Natural killer cell (primary cell): ENCODE measurements at regions not wholly inside any gene's neighbourhood (a gene's known extent, or its start where the extent isn't known, plus 50 kb on each side); places are given as distances from the start of the nearest gene placed in this dataset.

ENCODE experiments used
- ATAC-seq, 3 donors: fragments of 150-1000 bp in 2 of 3; fragments of 200-7000 bp in 1 of 3; cut with Tn5 transposase; 1 replicate in 1 of 3; 2 replicates in 2 of 3; pipeline ENCODE4 v1.10.0; 2021; ENCODE audit warnings: mild to moderate bottlenecking in 2 of 3, moderate library complexity in 2 of 3
- DNase-seq, 2 donors: peaks; one replicate each; pipeline versions ENCODE4 v3.0.0 to v3.0.0-alpha.2; 2013 to 2021; ENCODE audit warnings: mixed read lengths in 1 of 2
- H3K27ac ChIP-seq: one replicate; pipeline ENCODE4 v1.5.1; 2013; ENCODE audit warnings: mild to moderate bottlenecking, low read length
- H3K27me3 ChIP-seq: one replicate; pipeline ENCODE4 v1.6.1; 2013; ENCODE audit warnings: low read length; ENCODE audit not compliant: control insufficient read depth, insufficient read depth
- H3K36me3 ChIP-seq: one replicate; pipeline ENCODE4 v1.6.1; 2013; ENCODE audit warnings: low read length; ENCODE audit not compliant: control insufficient read depth, insufficient read depth
- H3K4me1 ChIP-seq: one replicate; pipeline ENCODE4 v1.6.1; 2013; ENCODE audit warnings: low read length; ENCODE audit not compliant: control insufficient read depth, insufficient read depth
- H3K4me3 ChIP-seq: one replicate; pipeline ENCODE4 v1.5.1; 2013; ENCODE audit warnings: low read length
- H3K9me3 ChIP-seq: one replicate; pipeline ENCODE4 v1.6.1; 2013; ENCODE audit warnings: low read length; ENCODE audit not compliant: control insufficient read depth, insufficient read depth
- H3K27ac Mint-ChIP-seq, 2 donors: one replicate each; pipeline ENCODE4 v1.8.0; 2022; ENCODE audit warnings: mild to moderate bottlenecking in 2 of 2, mixed read lengths in 2 of 2, moderate library complexity in 1 of 2
- H3K27me3 Mint-ChIP-seq, 2 donors: one replicate each; pipeline ENCODE4 v1.8.0; 2022; ENCODE audit warnings: low read depth in 2 of 2, mixed read lengths in 2 of 2
- H3K36me3 Mint-ChIP-seq: one replicate; pipeline ENCODE4 v1.8.0; 2022; ENCODE audit warnings: mixed read lengths
- H3K4me1 Mint-ChIP-seq, 2 donors: one replicate each; pipeline ENCODE4 v1.8.0; 2022; ENCODE audit warnings: mixed read lengths in 2 of 2
- H3K4me3 Mint-ChIP-seq: one replicate; pipeline ENCODE4 v1.8.0; 2022; ENCODE audit warnings: mild to moderate bottlenecking, moderate library complexity, mixed read lengths
- H3K9me3 Mint-ChIP-seq, 2 donors: one replicate each; pipeline ENCODE4 v1.8.0; 2022; ENCODE audit warnings: mixed read lengths in 2 of 2
- CTCF ChIP-seq: fragments of 200-600 bp; IDR thresholded peaks from one replicate; pipeline ENCODE4 v1.8.0; 2022; ENCODE audit warnings: antibody characterized with exemption
- WGBS: methylation state at CpG from one replicate; pipeline ENCODE4 v1.1.7; 2013; ENCODE audit warnings: missing lambda C conversion rate; ENCODE audit not compliant: insufficient coverage; 5-methylcytosine and 5-hydroxymethylcytosine counted together
- intact Hi-C: fragments of 100-400 bp; cut with micrococcal nuclease; formaldehyde crosslinking; loops from one replicate; pipeline ENCODE4 v1.14.2; 2022

- no peaks in the 10 kb centered on the region for H3K36me3 ChIP-seq
- H3K4me1 ChIP-seq: no peaks in the 10 kb centered on the region
- DNase-seq (no peak), ATAC-seq (no peak)
- Mint-ChIP-seq H3K4me3 (no peak overlapping the region), H3K27ac (no peak overlapping the region), H3K27me3 (no peaks in the 10 kb centered on the region), H3K9me3 (peaks cover 21 to 23% of the 10 kb centered on the region in 2 donors), H3K36me3 (peaks cover 6% of the 10 kb centered on the region), H3K4me1 (no peaks in the 10 kb centered on the region)
- H3K9me3 ChIP-seq: no peaks in the 10 kb centered on the region
- 80% methylated on average over 1 of the region's 2 CpGs for WGBS
- no peak overlapping the region for H3K27ac ChIP-seq
- H3K27me3 ChIP-seq: no peaks in the 10 kb centered on the region
- intact Hi-C loops: no loop called here
- TF ChIP-seq CTCF: no peak
- no peak overlapping the region for H3K4me3 ChIP-seq
These were observed 903.7 kb upstream of the ADGRL3 start for GRCh38 chr4:60296386-60296785.

GRCh38 chr4:60313611-60314178, 886.4 kb upstream of the ADGRL3 start:
- H3K27me3 Mint-ChIP-seq: no peaks in the 10 kb centered on the region
- no peaks in the 10 kb centered on the region for H3K4me1 ChIP-seq
- H3K27me3 ChIP-seq: no peaks in the 10 kb centered on the region
- H3K27ac ChIP-seq: no peak overlapping the region
- H3K9me3 ChIP-seq: peaks cover 3% of the 10 kb centered on the region
- H3K36me3 ChIP-seq: no peaks in the 10 kb centered on the region
- H3K4me3 Mint-ChIP-seq: no peak overlapping the region
- WGBS: 90% methylated on average over 2 of the region's 2 CpGs
- peaks cover 9% of the 10 kb centered on the region for H3K36me3 Mint-ChIP-seq
- ATAC-seq (no peak), DNase-seq (no peak)
- TF ChIP-seq CTCF: no peak
- H3K27ac Mint-ChIP-seq: no peak overlapping the region
- intact Hi-C loops: no loop called here
- no peaks in the 10 kb centered on the region for H3K4me1 Mint-ChIP-seq
- H3K4me3 ChIP-seq: no peak overlapping the region
- H3K9me3 Mint-ChIP-seq: peaks cover 9 to 26% of the 10 kb centered on the region in 2 donors

GRCh38 chr4:60314416-60314815, 885.7 kb upstream of the ADGRL3 start:
- no peaks in the 10 kb centered on the region for H3K36me3 ChIP-seq
- H3K9me3 ChIP-seq: peaks cover 3% of the 10 kb centered on the region
- Mint-ChIP-seq H3K9me3 (peaks cover 9 to 28% of the 10 kb centered on the region in 2 donors), H3K27ac (no peak overlapping the region), H3K4me1 (no peaks in the 10 kb centered on the region), H3K27me3 (no peaks in the 10 kb centered on the region), H3K4me3 (no peak overlapping the region), H3K36me3 (peaks cover 9% of the 10 kb centered on the region)
- intact Hi-C loops: no loop called here
- no peaks in the 10 kb centered on the region for H3K27me3 ChIP-seq
- DNase-seq (no peak), ATAC-seq (no peak)
- H3K4me1 ChIP-seq: no peaks in the 10 kb centered on the region
- no peak overlapping the region for H3K4me3 ChIP-seq
- no peak for TF ChIP-seq CTCF
- WGBS: 80% methylated on average over 4 of the region's 4 CpGs
- H3K27ac ChIP-seq: no peak overlapping the region

- no peak overlapping the region for H3K27ac Mint-ChIP-seq
- intact Hi-C loops: no loop called here
- H3K4me3 ChIP-seq: no peak overlapping the region
- ATAC-seq: no peak
- H3K4me1 ChIP-seq: no peaks in the 10 kb centered on the region
- no peaks in the 10 kb centered on the region for H3K36me3 ChIP-seq
- DNase-seq: no peak
- H3K9me3 ChIP-seq: peaks cover 3% of the 10 kb centered on the region
- TF ChIP-seq CTCF: no peak
- H3K9me3 Mint-ChIP-seq: peaks cover 15 to 28% of the 10 kb centered on the region in 2 donors
- peaks cover 9% of the 10 kb centered on the region for H3K36me3 Mint-ChIP-seq
- no peaks in the 10 kb centered on the region for H3K4me1 Mint-ChIP-seq
- H3K4me3 Mint-ChIP-seq: no peak overlapping the region
- no CpG with 5 or more reads among the region's 2 CpGs for WGBS
- no peaks in the 10 kb centered on the region for H3K27me3 Mint-ChIP-seq
- H3K27ac ChIP-seq: no peak overlapping the region
- no peaks in the 10 kb centered on the region for H3K27me3 ChIP-seq
These were observed 884.5 kb upstream of the ADGRL3 start for GRCh38 chr4:60315586-60315985.
